HG02610 (cell line): ENCODE measurements at regions not wholly inside any gene's neighbourhood (a gene's known extent, or its start where the extent isn't known, plus 50 kb on each side); places are given as distances from the start of the nearest gene placed in this dataset.

Source experiments
- ATAC-seq: cut with Tn5 transposase; IDR thresholded peaks from one replicate; pipeline ENCODE4 v1.9.1; 2021; ENCODE audit warnings: mild to moderate bottlenecking, moderate library complexity; ENCODE audit not compliant: unreplicated experiment

- ATAC-seq, result no peak
Observed at GRCh38 chr5:17690473-17690872, 56.2 kb downstream of the TAF11L14 start.

DNA sequence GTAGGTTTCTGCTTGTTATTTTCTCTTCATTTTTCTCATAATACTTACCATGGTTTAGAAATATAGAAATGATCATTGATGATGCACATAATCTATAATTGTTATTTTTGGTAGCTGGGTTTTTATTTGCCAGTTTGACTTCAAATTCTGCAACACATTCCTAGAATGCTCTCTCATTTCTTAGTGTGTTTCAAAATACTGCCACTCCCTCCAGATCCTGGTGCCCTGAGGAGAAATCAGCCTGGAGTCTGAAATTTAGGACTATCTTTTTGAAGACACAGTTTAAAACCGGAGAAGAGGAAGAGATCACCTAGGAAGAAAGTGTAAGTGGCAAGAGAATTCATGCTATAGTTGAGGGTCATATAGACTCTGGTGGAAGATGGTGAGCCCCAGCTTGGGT lies 57.5 kb downstream of the TAF11L14 start:
- ATAC-seq, result no peak

GRCh38 chr5:17694371-17694770 lies 60.1 kb downstream of the TAF11L14 start:
- ATAC-seq, result no peak

GRCh38 chr5:17694914-17695313 lies 60.7 kb downstream of the TAF11L14 start:
- ATAC-seq, result no peak

DNA sequence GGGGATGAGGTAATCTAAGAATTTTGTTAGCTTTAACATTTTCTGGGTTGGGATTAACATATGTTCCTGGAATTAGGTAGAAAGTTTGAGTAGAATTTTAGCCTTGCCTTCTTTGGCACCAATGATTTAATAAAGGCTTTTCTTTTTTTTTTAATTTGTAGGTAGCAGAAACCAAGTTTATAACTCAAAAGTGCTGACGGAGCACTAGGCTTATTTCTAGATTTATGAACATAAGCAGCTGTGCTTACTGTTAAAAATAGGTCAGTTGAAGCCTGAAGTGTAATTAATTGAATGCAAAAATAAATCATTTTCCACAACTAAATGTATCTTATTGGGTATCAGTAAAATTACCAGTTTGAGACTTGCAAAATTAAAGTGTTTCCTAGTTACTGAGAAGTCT lies 62.4 kb downstream of the TAF11L14 start:
- no peak for ATAC-seq

DNA sequence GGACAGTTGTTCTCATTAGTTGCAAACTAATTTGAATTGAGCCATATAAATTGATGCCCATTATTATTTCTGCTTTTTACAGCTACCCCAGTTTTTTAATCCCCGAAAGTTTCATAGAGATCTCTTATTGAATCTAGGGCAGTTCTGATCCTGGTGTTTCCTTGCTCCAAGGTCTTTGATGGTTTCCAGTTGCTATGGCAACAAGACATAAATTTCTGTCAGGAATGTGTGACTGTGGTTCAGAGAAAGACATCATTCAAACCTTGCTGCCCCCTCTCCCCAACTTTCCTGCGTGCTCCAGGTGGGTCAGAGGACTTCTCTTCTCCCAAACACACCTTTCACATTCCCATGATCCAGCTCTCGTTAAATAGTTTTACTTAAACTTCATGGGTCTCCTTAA lies 63.4 kb downstream of the TAF11L14 start:
- ATAC-seq, result no peak

DNA sequence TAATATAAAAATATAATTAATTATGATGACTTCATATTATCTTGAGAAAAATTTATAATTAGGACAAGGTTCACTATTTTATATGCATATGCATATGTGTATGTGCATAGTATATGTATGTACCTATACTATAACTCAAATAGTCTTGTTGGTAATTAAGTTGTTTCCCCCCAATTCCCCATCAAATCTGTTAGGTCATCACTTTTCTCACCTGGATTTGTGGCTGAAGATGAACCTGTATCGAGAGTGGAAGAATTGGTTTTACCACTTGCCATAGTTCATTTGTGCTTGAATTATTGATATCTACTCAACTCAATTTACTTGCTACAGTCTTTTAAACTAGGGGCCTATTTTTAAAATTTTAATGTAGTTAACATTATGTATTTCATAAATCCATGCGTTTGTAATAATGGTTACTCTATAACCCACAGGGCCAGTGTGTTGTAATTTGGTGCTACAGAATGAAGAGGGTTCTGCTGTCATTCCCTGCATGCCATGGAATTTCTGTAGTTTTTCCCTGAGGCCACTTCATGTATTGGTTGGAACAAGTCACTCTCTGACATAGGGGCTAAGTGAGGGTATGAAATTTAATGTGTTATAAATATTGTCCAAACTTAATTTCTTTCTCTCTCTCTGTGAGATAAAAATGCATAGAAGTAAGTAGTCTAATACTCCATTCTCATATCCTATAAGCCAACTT lies 74.9 kb downstream of the TAF11L14 start:
- no peak for ATAC-seq

- ATAC-seq, result no peak
Observed at GRCh38 chr5:17713301-17713700, 79.0 kb downstream of the TAF11L14 start.

- no peak for ATAC-seq
Observed at GRCh38 chr5:17714186-17714585, 79.9 kb downstream of the TAF11L14 start.

GRCh38 chr5:17719592-17719991 lies 85.3 kb downstream of the TAF11L14 start:
- ATAC-seq, result no peak

DNA sequence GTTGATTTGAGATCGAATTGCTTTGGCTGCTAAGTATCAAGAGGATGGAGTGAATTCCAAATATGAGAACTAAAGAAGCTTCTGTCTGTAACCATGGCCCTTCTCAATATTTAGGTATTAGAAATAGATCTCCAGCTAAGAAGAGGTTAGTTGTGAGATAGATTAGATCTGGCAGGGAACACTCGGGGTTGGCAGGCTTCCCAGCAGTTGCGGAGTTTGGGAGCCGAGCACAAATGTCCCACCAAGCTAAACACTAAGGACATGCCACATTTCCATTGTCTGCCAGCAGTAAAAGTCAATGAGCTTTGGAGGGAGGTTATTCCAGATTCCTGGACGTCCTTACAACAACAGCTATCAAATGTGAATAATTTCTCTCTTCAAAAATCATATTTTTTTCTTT lies 85.8 kb downstream of the TAF11L14 start:
- ATAC-seq, result no peak

GRCh38 chr5:17723876-17724275 lies 89.6 kb downstream of the TAF11L14 start:
- no peak for ATAC-seq

DNA sequence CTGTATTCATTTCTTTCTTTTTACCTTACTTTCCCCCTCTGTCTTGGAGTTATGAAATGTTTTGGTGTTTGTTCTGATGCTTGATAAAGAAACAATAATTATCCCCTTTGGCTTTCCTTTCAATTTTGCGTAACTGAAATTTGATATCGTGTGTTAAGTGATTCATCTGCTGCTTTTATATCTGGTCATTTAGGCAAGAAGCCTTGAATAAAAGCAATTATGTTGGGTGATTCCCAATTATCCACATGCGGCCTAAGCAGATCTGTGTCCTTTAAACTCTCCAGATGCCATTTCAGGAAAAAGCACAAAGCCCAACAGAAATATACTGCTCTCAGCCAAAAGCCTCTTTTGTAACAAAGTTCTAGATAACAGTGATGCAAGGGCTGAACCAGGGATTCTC lies 92.8 kb downstream of the TAF11L14 start:
- no peak for ATAC-seq

DNA sequence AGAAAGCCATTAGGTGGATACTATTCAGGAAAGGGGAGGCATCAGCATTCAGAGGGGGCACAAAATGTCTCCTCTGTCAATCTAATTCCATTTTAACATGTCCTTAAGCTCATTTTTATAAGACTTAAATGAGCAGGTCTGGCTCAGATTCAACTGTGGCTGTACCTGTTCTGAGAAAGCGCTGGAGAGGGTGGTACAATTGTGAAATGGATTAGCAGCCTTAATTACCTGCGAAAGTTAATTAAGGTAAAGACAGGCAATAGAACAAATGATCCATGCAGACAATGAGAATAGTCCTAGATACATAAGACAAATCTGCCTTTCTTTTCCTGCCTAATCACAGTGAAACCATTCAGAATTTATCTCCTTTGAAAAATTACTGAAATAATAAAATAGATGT lies 96.2 kb downstream of the TAF11L14 start:
- ATAC-seq, result no peak

- ATAC-seq, result no peak
Observed at GRCh38 chr5:17732351-17732923, 98.2 kb downstream of the TAF11L14 start.

- no peak for ATAC-seq
Observed at GRCh38 chr5:17734011-17734410, 99.8 kb downstream of the TAF11L14 start.

DNA sequence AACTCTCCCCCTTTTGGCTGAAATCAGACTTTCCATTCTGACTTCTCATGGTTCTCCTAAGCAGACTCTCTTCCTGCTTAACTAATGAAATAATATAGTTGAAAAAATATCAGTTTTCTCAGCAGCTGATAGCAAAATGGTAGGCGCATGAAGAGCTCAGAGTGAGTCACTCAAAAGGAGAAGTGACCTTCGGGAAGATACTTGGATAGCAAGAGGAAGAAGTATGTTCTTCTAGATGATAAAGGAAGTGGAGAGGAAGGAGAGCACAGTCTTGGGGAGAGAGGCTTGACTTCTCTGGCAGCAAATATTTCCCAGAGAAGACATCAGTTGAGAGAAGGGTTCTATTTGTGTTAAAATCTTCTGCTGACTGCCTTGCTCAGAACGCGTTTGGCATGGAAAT lies 101.5 kb downstream of the TAF11L14 start:
- ATAC-seq, result no peak

DNA sequence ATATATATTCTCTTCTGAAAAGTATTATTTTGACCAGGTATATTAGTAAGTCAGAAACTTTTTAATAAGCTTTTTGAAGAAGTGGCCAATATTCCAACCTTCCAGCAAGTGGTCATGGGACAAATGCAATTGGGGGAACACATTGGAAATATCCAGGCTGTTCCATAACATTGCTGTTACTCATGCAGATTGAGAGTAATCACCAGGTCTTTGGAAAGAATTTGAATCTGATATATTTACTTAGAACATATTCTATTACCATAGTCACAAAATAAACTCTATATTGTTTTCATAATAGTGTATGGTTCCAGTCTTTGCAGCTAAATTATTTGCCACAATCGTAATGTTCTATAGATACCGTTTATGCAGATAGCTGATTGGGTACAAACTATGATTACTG lies 102.8 kb downstream of the TAF11L14 start:
- ATAC-seq, result no peak

GRCh38 chr5:17738446-17738845 lies 104.2 kb downstream of the TAF11L14 start:
- no peak for ATAC-seq

DNA sequence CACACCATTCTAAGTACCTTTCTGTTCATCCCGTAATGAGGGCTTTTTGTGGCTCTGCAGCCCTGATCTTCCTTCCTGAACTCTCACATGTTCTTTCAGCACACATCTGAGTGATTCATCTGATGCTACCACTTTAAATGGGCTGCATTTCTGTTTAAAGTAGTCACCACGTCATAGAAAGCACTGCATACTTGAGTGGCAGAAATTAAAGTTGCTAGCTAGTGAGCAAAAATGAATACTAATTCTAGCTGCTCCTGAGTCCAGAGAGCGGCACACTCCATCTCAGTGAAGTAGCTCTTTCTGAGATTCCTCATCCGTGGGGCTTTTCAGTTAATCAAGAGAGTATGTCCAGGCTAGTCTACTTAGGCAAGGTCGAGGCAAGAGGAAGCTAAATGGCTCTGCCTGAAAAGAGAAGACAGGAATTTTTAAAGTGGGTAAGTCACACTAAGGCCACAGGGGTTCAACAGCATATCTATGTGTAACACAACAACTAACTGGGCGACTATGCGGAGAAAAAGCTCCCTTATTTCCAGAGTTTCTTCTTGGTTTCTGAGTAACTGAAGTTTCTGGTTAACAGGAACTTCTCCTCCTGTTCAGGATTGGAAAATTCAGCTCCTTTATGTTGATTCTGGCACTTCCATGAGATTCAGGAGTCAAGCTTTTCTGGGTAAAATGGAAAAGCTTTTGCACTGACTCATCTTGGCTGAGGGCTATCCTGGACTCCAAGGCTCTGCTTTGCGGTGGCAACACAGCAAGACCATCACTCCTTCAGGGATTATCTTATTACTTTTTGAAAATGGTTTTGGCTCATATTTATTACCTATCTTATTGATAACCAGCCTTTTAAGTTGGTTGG lies 109.5 kb downstream of the TAF11L14 start:
- ATAC-seq, result no peak

DNA sequence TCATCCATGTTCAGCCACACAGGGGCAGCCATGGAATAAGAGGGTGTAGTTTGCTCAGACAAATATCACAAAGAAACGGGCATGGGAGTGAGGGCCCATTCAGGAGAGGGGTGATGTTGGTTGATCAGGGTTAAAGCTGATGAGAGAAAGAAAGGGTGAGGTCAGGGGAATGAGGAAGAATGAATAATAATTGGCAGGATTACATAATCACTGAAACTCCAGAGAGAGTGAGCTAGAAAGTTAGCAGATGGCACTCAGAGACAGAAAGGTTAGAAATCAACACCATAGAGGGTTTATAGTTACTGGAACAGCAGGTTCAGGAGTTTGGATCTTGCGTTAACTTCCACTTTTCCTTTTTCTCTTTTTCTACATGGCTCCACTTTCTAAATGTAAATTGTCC lies 113.9 kb downstream of the TAF11L14 start:
- no peak for ATAC-seq

DNA sequence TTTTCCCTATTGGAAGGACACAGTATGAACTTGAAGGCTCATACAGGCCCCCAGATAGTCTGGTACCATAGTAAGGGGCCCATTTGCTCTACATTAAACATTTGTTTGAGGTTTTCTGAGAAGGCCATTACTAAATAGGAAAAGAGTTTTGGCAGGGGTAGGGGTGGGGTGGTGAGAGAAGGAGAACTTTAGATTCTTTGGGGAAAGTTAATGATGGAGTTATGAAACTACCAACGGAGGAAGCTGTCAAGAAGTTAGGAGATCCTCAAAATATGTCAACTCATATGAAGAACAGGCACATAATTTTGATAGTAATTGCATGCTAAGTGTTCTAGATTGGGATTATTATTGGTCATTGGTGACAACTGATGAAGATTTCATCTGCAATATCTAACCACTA lies 114.7 kb downstream of the TAF11L14 start:
- no peak for ATAC-seq
